Hippocampal formation (tissue), 2 donors: ENCODE measurements at regions not wholly inside any gene's neighbourhood (a gene's known extent, or its start where the extent isn't known, plus 50 kb on each side); places are given as distances from the start of the nearest gene placed in this dataset.
"Not testable (repeated sequence)": the region's sequence is repeated elsewhere in the genome, so short reads cannot be mapped to it uniquely, and the experiment has no call there.

Source experiments
- DNase-seq, 2 donors: peaks; one replicate each; lab custom pipeline; 2025; lab: John Stamatoyannopoulos, UW

- DNase-seq = no peak
Measured at GRCh38 chr18:14189858-14190257, 57.6 kb upstream of the ZNF519 start.

- DNase-seq = not testable (repeated sequence)
Measured at GRCh38 chr18:14188751-14189406, 56.6 kb upstream of the ZNF519 start.
